ENCODE measurements at regions not wholly inside any gene's neighbourhood (a gene's known extent, or its start where the extent isn't known, plus 50 kb on each side); places are given as distances from the start of the nearest gene placed in this dataset.

GRCh38 chr7:94270772-94271171, 123.9 kb upstream of the COL1A2 start:
- TF ChIP-seq CTCF (conservative IDR thresholded peaks at IDR 0.05 in 1 of 2, IDR thresholded peaks at IDR 0.05 in 1 of 2; ENCODE audit: extremely low read depth in 1 of 2, insufficient read depth in 1 of 2, low read depth in 1 of 2, low read length in 2 of 2): no peak
- TF ChIP-seq EZH2 (IDR thresholded peaks at IDR 0.05; ENCODE audit: borderline replicate concordance, low read length): no peak
